Erythroblast (primary cell): ENCODE measurements at regions not wholly inside any gene's neighbourhood (a gene's known extent, or its start where the extent isn't known, plus 50 kb on each side); places are given as distances from the start of the nearest gene placed in this dataset.

Source experiments
- GATA1 ChIP-seq: IDR thresholded peaks from 2 replicates; pipeline ENCODE4 v1.6.1; 2011; ENCODE audit warnings: low read depth, mild to moderate bottlenecking, control low read depth, low read length, moderate library complexity
- POLR2A ChIP-seq: IDR thresholded peaks from 2 replicates; pipeline ENCODE4 v1.6.1; 2011; ENCODE audit warnings: mild to moderate bottlenecking, low read length

DNA sequence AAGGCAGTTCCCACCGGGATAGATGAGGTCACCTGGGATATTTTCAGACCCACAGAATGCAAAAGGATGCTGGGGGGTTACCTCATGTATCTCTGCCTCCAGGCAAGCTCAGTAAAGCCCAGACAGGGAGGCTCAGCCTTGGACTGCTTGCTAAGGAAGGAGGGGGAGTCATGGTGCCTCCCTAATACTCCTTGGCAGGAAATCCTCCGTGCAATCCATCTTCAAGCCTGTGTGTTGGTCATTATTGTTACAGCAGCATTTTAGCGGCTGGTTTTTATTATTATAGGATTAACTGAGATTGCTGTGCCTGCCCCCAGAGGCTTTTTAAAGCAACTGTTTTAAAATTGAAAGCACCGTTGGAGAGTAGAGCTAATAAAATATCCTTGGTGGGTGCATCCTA is 188.5 kb upstream of the UBL3 start:
- no peak for TF ChIP-seq POLR2A
- no peak for TF ChIP-seq GATA1
